ENCODE measurements at regions not wholly inside any gene's neighbourhood (a gene's known extent, or its start where the extent isn't known, plus 50 kb on each side); places are given as distances from the start of the nearest gene placed in this dataset.

DNA sequence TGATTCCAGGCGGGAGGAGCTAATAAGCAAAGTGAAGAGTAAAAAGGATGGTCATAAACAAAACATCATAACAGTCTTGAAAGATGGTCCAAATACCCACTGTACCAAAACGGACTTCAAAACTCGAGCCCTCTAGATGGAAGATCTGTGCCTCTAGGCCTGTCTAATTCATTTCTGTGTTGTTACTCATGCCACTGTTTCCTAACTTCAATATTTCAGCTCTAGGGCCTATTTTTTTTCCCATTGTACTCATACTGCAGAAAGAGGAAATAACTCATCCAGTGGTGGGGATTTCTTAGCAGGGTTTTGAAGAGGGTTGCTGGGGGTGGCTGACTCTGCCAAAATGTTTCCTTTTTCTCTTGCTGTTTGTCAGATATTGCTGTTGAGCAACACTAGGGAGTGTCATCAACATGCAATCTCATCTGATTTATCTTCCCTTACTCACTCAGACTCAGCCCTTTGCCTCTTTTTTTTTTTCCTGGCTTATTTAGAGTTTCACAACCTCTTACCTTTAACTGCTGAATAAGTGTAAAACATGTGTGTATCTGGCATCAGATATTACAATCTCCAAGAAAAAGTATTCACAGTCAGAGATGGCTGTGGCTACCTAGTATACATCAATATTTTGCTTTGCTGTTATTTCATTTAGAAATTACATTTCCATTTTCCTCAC lies 189.6 kb downstream of the DUSP6 start:
- Mint-ChIP-seq H3K4me3 (no peak overlapping the region), H3K4me1 (peaks cover 6% of the 10 kb centered on the region), H3K27ac (no peak overlapping the region), H3K36me3 (no peaks in the 10 kb centered on the region), H3K27me3 (ENCODE audit: low read depth) (no peaks in the 10 kb centered on the region), H3K9me3 (no peaks in the 10 kb centered on the region)
- no peak for DNase-seq (ENCODE audit: low spot score in 2 of 2, unreplicated experiment in 2 of 2)
- TF ChIP-seq CTCF (IDR thresholded peaks at IDR 0.05; ENCODE audit: unreplicated experiment), result no peak

GRCh38 chr12:89161557-89161956 lies 190.7 kb downstream of the DUSP6 start:
- Mint-ChIP-seq H3K27ac (no peak overlapping the region), H3K27me3 (ENCODE audit: low read depth) (no peaks in the 10 kb centered on the region)
- no peak for TF ChIP-seq CTCF (IDR thresholded peaks at IDR 0.05; ENCODE audit: unreplicated experiment)

DNA sequence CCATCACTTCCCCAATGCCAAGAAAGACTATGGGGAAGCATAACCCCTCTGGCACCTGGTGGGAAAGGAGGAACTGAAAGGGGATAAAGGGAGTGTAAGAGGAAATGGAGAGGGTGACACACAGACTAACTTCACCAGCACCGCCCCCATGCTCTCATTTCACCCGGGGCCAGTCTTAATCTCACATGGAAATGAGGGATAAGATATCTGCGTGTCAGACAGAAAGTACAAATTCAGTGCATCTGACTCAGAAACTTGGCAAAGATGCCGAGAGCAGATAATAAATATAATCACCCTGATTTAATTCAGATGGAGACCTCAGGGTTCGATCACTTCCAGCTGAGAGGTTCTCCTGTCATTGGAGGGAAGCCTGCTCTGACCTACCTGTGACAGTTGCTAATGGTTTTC lies 191.6 kb downstream of the DUSP6 start:
- H3K27me3 Mint-ChIP-seq (ENCODE audit: low read depth), result no peaks in the 10 kb centered on the region
- no peaks in the 10 kb centered on the region for H3K36me3 Mint-ChIP-seq
- TF ChIP-seq CTCF (IDR thresholded peaks at IDR 0.05; ENCODE audit: unreplicated experiment), result no peak
- no peak for DNase-seq (ENCODE audit: low spot score in 2 of 2, unreplicated experiment in 2 of 2)
- peaks cover 4% of the 10 kb centered on the region for H3K4me1 Mint-ChIP-seq
- H3K9me3 Mint-ChIP-seq, result no peaks in the 10 kb centered on the region
- no peak overlapping the region for H3K4me3 Mint-ChIP-seq
- no peak overlapping the region for H3K27ac Mint-ChIP-seq

More at GRCh38 chr12:89161557-89161956, 190.7 kb downstream of the DUSP6 start:
- Mint-ChIP-seq H3K36me3 (no peaks in the 10 kb centered on the region), H3K4me3 (no peak overlapping the region), H3K4me1 (peaks cover 6% of the 10 kb centered on the region), H3K9me3 (no peaks in the 10 kb centered on the region)
- no peak for DNase-seq (ENCODE audit: low spot score in 2 of 2, unreplicated experiment in 2 of 2)

- Mint-ChIP-seq H3K27me3 (ENCODE audit: low read depth) (no peaks in the 10 kb centered on the region), H3K27ac (no peak overlapping the region), H3K9me3 (peaks cover 8% of the 10 kb centered on the region), H3K4me1 (no peaks in the 10 kb centered on the region), H3K4me3 (no peak overlapping the region), H3K36me3 (no peaks in the 10 kb centered on the region)
- no peak for DNase-seq (ENCODE audit: low spot score in 2 of 2, unreplicated experiment in 2 of 2)
- TF ChIP-seq CTCF (IDR thresholded peaks at IDR 0.05; ENCODE audit: unreplicated experiment), result no peak
These were observed 194.9 kb downstream of the DUSP6 start for GRCh38 chr12:89157413-89157812.

GRCh38 chr12:89156862-89157262 lies 195.4 kb downstream of the DUSP6 start:
- Mint-ChIP-seq H3K4me1 (no peaks in the 10 kb centered on the region), H3K27me3 (ENCODE audit: low read depth) (no peaks in the 10 kb centered on the region), H3K9me3 (peaks cover 8% of the 10 kb centered on the region), H3K4me3 (no peak overlapping the region), H3K36me3 (no peaks in the 10 kb centered on the region), H3K27ac (no peak overlapping the region)
- no peak for TF ChIP-seq CTCF (IDR thresholded peaks at IDR 0.05; ENCODE audit: unreplicated experiment)
- DNase-seq (ENCODE audit: low spot score in 2 of 2, unreplicated experiment in 2 of 2), result no peak

- H3K27ac Mint-ChIP-seq, result no peak overlapping the region
- TF ChIP-seq CTCF (IDR thresholded peaks at IDR 0.05; ENCODE audit: unreplicated experiment), result no peak
- no peaks in the 10 kb centered on the region for H3K4me1 Mint-ChIP-seq
- H3K4me3 Mint-ChIP-seq, result no peak overlapping the region
- no peaks in the 10 kb centered on the region for H3K27me3 Mint-ChIP-seq (ENCODE audit: low read depth)
- DNase-seq (ENCODE audit: low spot score in 2 of 2, unreplicated experiment in 2 of 2), result no peak
- H3K36me3 Mint-ChIP-seq, result no peaks in the 10 kb centered on the region
- peaks cover 8% of the 10 kb centered on the region for H3K9me3 Mint-ChIP-seq
These were observed 196.0 kb downstream of the DUSP6 start for GRCh38 chr12:89156340-89156739.
